Fibroblast of the aortic adventitia (primary cell): ENCODE measurements at regions not wholly inside any gene's neighbourhood (a gene's known extent, or its start where the extent isn't known, plus 50 kb on each side); places are given as distances from the start of the nearest gene placed in this dataset.

Experiments used
- DNase-seq: peaks from one replicate; pipeline ENCODE4 v3.0.0-alpha.2; 2010; ENCODE audit warnings: low read depth
- H3K4me3 ChIP-seq: 2 replicates; pipeline ENCODE4 v1.5.1; 2011; ENCODE audit warnings: low read depth, mild to moderate bottlenecking, control low read depth, low read length, moderate library complexity
- TF ChIP-seq, protein P1 (sequence below): IDR thresholded peaks from 2 replicates; pipeline ENCODE4 v1.5.1; 2011; ENCODE audit warnings: mild to moderate bottlenecking, low read length, control low read depth, inconsistent platforms; ENCODE audit not compliant: insufficient read depth

GRCh38 chr2:105691947-105692390 is 52.7 kb upstream of the NCK2 start:
- TF ChIP-seq, protein P1, sequence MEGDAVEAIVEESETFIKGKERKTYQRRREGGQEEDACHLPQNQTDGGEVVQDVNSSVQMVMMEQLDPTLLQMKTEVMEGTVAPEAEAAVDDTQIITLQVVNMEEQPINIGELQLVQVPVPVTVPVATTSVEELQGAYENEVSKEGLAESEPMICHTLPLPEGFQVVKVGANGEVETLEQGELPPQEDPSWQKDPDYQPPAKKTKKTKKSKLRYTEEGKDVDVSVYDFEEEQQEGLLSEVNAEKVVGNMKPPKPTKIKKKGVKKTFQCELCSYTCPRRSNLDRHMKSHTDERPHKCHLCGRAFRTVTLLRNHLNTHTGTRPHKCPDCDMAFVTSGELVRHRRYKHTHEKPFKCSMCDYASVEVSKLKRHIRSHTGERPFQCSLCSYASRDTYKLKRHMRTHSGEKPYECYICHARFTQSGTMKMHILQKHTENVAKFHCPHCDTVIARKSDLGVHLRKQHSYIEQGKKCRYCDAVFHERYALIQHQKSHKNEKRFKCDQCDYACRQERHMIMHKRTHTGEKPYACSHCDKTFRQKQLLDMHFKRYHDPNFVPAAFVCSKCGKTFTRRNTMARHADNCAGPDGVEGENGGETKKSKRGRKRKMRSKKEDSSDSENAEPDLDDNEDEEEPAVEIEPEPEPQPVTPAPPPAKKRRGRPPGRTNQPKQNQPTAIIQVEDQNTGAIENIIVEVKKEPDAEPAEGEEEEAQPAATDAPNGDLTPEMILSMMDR, result no peak
- no peak for DNase-seq
- no peak overlapping the region for H3K4me3 ChIP-seq

DNA sequence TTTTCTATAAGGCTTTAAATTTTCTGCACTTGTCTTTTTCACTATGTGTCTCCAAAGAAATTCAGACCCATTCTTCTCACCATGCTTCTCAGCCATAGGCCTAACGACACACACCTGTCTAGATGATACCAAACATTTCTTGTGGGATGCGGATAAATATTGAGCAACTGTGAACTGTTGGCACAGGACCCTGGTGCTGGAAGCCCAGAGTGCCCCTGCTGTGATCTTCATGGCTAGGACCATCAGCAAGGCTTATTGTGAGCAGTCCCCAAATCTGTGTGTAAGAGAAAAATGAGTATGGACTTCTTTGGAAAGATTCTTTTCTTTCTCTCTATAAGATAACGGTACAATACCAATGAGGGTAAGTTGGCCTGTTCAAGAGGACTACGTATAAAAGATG is 54.1 kb upstream of the NCK2 start:
- DNase-seq, result no peak
- no peak overlapping the region for H3K4me3 ChIP-seq
- TF ChIP-seq, protein P1, result no peak

GRCh38 chr2:105689484-105689883 is 55.2 kb upstream of the NCK2 start:
- DNase-seq, result no peak
- H3K4me3 ChIP-seq, result no peak overlapping the region
- TF ChIP-seq, protein P1, result no peak

GRCh38 chr2:105688946-105689345 is 55.8 kb upstream of the NCK2 start:
- no peak overlapping the region for H3K4me3 ChIP-seq
- DNase-seq, result no peak
- TF ChIP-seq, protein P1, result no peak

GRCh38 chr2:105686588-105686987 is 58.1 kb upstream of the NCK2 start:
- TF ChIP-seq, protein P1, result no peak
- no peak overlapping the region for H3K4me3 ChIP-seq
- no peak for DNase-seq

DNA sequence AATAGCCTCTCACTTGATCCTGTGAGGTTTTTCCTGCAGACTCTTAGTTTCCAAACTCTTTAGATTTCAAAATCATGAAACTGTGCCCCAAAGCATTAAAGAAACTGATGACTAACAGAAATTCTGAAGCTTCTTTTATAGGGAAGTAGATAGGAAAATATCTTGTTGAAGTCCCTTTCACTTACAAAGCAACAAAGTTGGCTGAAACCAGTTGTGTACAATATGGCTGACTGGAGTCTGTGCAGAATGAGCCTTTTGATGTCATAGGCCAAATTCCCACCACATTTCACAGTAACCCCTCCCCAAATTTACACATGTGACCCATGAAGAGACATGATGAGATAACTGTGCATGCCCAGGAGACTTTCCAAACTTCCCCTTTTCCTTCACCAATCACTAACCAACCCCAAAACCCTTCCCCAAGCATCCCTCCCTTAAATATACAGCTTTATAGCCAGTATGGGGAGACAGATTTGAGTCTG is 61.7 kb upstream of the NCK2 start:
- H3K4me3 ChIP-seq, result no peak overlapping the region
- DNase-seq, result no peak
- TF ChIP-seq, protein P1, result no peak

GRCh38 chr2:105682401-105682800 is 62.3 kb upstream of the NCK2 start:
- DNase-seq, result no peak
- TF ChIP-seq, protein P1, result no peak
- no peak overlapping the region for H3K4me3 ChIP-seq
